Hematopoietic multipotent progenitor cell treated with erythropoietin and hydrocortisone succinate and interleukin-3 and kit ligand, for 6 days (in vitro differentiated cells): ENCODE measurements at regions not wholly inside any gene's neighbourhood (a gene's known extent, or its start where the extent isn't known, plus 50 kb on each side); places are given as distances from the start of the nearest gene placed in this dataset.

Experiments
- DNase-seq: peaks from one replicate; pipeline ENCODE4 v3.0.0-alpha.2; 2015

DNA sequence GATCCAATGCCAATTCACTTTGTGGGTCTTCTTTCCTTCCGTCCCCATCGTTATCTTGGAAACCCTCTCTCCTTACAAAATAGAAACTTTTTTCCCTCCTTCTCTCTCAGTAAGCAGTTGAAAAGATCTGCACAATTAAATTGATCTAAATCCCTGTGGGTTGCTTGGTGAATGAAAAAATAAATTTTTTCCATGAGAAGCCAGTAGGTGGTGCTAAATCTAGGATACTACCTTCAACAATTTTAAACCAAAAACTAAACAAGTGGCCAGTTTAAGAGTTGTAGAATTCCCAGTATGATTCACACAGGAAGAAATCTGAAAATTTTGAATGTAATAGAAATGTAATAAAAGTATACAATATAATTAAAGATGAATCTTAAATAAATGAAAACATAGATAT, 990.3 kb upstream of the ZNF722 start:
- peak; percentile 2 for DNase-seq

DNA sequence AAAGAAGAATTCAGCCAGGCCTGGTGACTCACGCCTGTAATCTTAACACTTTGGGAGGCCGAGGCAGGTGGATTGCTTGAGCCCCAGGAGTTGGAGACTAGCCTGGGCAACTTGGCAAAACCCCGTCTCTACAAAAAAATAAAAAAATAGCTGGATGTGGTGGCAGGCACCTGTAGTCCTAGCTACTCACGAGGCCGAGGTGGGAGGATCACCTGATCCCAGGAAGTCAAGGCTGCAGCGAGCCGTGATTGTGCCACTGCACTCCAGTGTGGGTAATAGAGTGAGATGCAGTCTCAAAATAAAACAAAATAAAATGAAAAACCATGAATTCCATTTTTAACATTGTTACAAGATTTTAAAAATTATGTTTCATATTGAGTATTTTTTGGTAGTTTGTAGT, 988.9 kb upstream of the ZNF722 start:
- no peak for DNase-seq

DNA sequence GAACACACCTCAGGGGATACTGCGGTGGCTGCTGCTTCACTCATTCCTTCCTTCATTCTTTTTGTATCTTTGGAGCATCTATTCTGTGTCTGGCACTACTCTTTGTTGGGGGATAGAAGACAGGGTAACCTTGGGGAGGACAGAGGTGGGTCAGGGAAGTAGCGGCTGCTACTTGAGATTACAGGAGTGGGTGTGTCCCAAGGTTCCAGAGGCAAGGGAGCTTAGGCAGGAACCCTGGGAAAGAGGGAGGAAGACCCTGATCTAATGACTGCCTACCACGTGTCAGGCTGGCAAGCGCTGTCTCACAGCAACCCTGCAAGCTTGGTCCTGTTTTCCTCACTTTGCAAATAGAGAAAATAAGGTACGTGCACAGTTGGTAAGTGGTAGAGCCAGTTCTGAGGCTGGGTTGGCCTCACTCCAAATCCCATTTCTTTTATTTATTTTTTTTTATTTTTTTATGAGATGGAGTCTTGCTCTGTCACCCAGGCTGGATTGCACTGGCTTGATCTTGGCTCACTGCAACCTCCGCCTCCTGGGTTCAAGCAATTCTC, 985.9 kb upstream of the ZNF722 start:
- DNase-seq: no peak

DNA sequence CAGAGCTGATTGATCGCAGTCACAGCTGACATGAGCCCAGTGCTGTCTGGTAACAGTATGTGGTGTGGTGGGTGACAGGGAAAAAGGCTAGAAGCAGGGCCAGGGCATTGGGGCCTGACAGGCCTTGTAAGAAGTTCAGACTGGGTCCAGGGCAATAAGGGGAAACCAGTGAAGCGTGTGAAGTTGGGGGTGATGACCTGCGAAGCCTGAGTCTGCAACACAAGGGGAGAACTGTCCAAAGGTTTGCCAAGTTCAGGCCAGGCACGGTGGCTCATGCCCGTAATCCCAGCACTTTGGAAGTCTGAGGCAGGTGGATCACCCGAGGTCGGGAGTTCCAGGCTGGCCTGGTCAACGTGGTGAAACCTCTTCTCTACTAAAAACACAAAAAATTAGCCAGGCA, 983.9 kb upstream of the ZNF722 start:
- DNase-seq: no peak

DNA sequence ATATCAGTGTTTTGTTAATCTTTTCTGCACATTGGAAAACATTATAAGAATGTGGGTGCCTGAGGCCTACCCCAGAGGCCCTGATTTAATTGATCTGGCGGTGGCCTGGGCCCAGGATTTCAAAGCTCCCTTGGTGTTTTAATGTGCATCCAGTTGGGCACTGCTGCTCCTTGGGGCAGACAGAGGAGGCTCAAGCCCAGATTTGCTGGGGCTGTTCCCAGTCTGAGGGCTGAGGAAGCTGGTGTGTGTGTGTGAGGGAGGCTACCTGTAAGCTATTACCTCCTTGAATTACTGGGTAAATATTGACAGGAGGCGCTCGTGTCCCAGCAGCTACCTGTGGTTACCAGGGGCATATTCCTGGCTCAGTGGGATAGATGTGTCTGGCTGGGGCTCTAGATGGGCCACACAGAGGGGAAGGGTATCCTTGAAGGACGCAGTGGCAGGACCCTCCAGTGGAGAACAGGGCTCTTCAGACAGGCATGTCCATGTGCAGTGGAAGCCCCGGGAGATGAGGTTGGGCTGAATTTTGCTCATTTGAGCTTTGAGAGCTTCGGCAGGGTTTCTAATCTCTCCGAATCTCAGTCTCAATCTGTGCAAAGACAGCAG, 975.4 kb upstream of the ZNF722 start:
- no peak for DNase-seq

DNA sequence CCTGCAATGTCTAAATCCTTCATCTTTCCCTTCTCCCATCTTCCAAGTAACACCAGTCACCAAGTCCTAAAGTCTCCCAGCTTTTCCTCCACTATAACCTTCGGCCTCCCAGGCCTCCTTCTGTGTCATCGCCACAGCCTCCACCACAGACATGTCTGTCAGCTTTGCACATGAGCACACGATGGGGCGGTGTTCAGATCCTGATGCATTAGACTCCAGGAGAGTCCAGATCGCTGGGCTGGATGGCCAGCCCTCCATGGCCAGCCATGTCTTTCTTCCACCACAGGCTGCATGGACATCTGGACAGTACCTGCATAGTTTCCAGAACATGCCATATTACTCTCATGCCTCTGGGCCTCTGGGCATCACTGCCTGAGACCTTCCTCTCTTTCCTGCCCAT, 974.2 kb upstream of the ZNF722 start:
- DNase-seq: no peak

DNA sequence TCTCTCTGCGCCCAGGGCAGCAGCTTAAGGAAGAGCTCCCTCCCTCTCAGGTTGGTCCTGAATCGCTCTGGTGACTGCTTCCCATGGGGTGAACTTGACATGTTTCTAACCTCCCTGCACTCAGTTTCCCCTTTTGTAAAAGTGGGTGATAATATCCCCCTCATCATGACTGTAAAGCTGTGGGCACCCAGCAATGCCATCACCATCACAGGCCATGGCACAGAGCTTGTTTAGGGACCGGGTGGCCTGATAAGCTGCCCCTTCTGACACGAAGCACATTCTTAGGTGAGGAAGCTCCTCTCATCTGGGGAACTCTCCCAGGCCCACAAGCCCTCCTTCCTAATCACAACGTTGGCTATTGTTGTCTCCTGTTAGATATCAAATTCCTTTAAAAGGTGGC, 972.8 kb upstream of the ZNF722 start:
- DNase-seq: no peak

DNA sequence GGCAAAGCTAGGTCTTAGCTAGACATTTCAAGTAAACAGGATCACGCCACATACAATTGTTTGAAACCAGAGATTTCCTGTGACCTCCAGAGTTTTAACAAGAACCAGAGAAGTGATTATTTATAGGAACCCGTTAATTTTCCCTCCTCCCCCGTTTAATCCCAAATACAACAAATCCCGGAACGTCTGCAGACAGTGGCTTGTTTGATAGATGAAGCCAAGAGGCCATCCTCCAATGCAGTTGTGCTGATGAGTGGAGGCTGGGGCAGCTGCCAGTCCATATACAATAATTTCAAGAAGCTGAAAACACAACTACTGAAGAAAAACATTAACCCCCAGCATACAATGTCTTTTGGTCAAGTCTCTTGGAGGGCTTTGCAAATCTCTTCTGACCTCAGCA, 971.6 kb upstream of the ZNF722 start:
- no peak for DNase-seq

DNA sequence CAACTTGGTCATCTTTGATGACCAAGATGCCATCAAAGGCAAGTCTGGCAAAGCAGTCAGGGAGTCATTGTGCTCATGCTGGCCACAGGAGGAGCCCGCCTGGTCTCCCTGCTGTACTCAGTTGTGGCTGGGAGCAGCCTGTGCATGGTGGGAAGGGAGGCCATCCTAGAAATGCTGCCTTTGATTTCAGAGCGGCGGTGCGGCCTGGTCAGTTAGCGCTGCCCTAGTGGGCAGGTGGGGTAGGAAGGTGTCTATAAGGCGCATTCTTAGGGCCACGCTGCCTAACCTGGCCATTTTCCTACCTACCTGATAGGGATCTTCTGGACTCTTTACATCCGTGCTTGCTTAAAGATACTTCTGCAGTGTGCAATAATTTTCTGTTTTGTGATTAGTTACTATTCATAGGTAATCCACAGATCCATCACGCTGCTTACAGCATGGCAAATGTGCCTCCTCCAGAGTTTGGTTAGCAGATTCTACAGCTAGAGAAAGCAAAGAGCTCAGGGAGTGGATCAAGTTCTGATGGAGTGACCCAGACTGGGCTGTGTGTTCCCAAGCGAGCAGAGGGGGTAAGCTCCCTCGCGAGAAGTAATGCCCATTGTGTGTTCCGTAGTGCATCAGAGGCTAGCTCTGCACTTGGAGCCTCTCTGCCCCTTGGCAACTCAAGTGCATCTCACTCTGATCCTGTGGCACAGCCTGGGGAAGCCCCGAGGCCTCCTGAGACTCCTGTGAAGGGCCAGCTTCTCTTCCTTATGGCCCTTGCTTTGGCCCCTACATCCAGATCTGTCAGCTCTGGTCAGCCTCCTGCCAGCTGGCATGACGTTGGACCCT, 970.1 kb upstream of the ZNF722 start:
- DNase-seq: no peak

DNA sequence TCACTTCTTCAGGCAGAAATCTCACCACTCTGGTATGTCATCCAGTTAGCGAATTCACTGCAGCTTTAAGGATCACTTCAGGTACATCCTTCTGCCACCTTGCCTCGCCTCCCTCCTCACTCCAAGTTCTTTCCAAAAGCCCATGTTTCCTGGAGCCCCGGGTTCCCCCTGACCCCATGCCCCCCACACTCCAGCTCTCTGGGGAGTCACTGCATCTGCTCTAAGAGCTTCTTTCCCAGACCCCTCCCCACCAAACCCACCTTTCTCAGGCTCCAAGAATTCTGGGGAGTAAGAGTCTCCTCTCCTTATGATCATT, 969.5 kb upstream of the ZNF722 start:
- DNase-seq: no peak

DNA sequence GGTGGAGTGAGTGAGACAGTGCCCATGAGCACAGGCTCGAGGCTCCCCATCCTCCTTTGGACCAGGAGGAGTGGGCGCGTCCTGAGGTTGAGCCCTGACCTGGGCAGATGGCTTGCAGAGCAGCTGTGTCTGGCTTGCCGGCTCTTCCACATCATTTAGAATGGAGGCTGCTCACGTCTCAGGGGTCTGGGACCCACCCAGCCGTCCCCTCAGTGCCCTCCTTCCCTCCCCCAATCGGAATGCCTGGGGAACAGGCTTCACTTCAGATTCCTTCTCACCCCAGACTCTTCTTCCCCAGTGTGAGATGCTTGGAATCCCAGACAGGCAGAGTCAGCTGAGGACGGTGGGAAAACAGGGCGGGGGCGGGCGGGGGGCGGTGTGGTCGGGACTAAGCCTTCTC, 968.6 kb upstream of the ZNF722 start:
- no peak for DNase-seq

DNA sequence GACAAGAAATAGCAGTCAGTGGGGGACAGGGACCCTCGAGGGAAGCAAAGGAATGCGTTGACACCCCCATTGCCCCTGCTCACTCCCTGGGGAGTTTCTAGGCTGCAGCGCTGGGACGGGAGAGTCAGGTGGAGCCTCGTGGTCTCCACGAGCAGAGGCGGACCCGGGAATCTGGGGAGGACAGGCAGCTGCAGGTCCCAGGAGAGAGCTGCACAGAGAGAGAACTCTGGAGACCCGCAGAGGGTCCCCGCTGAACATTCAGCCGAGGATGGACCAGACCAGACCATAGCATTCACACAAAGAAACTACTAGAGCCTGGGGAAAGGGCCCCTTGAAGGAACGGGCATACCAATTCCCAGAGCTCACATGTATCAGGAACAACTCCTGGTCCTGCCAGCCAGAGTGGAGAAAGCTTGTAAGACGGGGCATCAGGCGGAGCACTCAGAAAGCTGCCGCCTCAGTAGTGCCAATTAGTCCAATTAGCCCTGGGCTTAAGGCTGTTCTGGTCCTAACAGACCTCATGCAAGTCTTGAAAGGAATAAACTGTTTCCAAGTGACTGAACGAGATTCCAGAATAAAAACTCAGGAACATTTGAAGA, 966.7 kb upstream of the ZNF722 start:
- DNase-seq: no peak

DNA sequence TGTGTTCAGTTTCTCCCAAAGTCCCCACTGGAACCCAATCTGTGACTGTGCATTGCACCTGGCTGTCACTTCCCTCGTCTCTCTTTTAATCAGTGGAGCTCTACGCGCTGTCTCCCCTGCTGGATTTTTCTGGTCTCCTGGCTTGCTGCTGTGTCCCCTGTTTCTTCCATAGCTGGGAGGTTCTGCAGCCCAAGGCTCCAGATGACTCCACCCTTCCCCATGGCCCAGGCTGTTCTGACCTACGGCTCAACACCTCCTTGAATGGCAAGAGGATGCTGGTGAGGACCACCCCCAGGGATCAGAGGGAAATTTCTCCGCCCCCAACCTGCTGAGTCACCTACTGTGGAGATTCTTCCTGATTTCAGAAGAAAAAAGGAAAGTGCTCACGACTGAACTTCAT, 961.4 kb upstream of the ZNF722 start:
- no peak for DNase-seq

DNA sequence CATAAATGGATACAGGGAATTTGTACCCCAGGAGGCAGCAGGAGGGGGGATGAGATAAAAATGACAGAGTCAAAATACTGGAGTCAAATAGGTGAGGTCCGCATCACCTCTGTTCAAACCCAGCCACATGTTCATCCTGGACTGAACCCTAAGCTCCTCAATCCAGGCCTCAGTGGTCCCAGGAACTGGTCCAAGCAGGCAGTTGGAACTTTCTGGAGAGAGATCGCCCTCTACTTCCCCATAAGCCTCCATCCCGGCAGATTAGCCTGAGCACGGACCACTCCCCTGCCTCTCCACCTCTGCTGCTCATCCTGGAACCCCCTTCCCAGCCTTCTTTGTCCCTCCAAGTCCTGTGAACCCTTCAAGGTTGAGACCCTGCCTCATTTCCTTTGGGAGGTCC, 959.7 kb upstream of the ZNF722 start:
- DNase-seq: no peak

DNA sequence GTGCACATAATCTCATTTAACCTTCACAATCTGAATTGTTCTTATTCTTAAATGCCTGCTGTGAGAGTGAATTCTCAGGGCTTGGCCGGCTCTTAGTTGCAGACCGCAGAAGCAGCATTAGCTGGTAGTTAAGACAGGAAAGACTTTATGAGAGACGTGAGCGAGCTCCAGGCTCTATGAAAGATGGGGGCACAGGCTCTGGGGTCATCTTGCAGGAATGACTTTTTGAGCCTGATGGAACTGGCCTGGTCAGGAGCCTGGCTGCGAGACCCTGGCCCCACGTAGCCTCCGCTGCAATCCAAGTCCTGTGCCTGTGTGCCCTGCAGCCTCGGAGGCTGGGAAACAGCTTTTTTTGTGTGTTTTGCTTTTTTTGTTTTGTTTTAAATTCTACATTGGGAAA, 958.8 kb upstream of the ZNF722 start:
- no peak for DNase-seq

DNA sequence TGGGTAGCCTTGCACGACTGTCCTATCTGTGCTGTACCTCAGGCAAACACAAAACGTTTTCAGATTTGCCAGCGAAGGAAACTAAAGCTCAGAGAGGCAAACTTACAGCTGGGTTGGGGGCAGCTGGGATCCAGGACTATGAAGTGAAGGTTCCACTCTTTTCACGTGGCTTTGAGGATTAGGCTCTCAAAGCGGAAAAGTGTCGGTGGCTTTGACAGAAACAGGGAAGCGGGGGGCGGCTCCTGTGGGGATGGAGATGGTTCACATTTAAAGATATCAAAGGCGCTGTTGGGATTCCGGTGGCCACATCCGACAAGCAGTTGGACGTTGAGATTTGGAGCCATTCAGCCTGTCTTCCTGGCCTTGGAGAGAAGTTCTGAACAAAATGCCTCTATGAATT, 958.3 kb upstream of the ZNF722 start:
- DNase-seq: no peak

DNA sequence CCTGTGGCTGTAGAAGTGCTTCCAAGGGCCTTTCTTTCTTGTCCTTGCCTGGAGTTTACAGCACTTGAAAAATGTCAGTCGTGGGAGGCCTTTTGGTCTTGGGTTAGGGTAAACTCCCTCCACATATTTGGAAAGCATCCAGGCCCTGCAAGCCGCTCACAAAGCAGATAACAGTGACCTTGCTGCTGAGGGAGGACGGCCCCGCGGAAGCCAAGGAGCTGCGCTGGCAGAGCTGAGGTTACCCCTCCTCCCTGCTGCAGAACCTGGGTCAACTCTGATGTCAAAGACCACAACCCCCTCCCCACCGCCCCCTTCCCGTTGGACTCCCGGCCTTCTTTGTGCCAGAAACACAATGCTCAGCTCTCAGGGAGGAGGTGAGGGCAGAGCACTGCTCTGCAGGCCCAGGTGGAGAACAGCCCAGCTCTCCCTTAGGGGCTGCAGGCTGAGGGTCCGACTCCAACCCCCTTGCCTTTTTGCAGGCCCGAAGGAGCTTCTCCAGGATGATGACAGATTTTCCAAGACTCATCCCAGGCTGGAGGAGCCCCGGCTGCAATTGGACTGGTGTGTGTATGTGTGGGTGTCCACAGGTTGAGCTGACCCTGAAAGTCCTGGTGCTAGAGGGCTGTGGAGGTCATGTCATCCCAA, 957.6 kb upstream of the ZNF722 start:
- DNase-seq: no peak

DNA sequence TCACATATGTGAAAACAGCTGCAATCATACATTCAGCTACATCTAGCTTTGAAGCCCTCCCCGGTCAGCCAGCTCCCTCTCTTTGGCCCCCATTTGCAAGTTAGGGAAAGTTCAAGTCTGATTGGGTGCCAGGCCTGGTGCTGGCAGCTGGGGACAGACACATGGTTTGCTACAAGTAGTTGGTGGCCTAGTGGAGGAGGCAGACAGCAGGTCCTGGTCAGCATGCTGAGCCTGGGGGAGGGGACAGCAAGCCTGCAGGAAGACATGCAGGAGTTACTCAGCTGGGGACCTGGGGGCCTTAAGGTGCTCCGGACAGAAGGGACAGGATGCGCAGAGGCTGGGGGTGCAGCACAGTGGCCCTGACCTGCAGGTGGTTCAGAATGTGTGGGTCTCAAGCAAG, 956.9 kb upstream of the ZNF722 start:
- DNase-seq: no peak

DNA sequence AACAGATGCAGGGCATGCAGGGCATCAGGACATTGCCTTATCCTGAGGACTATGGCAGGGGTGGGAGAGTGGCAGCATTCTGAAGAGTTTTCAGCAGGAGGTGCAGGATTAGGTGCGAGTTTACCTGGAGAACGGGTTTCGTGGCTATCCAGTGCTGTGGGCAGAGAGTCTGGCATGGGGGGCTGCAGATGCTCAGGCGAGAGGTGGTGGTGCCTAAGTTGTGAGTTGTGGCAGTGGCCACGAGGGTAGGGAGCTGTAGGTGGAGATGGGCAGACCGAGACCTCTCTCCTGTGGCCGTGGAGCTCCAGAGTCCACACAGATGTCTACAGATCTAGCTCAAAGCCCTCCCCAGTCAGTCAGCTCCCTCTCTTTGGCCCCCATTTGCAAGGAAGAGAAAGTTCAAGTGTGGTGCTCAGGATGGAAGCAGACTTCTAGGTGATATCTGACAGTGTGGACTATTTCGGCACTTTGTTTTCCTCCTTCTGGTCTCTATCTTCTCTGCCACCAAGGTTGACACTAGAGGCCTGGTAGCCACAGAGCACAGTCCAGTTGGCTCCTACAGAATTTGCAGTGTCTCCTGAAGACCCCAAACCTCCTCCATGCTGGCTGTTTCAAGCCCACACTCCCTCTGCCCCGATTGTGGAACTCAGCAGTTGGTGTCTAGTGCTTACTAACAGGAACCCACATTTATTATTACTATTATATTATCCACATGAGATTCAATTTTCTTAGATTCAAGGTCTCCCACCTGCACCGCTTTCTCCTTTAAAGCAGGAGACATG, 955.7 kb upstream of the ZNF722 start:
- no peak for DNase-seq

DNA sequence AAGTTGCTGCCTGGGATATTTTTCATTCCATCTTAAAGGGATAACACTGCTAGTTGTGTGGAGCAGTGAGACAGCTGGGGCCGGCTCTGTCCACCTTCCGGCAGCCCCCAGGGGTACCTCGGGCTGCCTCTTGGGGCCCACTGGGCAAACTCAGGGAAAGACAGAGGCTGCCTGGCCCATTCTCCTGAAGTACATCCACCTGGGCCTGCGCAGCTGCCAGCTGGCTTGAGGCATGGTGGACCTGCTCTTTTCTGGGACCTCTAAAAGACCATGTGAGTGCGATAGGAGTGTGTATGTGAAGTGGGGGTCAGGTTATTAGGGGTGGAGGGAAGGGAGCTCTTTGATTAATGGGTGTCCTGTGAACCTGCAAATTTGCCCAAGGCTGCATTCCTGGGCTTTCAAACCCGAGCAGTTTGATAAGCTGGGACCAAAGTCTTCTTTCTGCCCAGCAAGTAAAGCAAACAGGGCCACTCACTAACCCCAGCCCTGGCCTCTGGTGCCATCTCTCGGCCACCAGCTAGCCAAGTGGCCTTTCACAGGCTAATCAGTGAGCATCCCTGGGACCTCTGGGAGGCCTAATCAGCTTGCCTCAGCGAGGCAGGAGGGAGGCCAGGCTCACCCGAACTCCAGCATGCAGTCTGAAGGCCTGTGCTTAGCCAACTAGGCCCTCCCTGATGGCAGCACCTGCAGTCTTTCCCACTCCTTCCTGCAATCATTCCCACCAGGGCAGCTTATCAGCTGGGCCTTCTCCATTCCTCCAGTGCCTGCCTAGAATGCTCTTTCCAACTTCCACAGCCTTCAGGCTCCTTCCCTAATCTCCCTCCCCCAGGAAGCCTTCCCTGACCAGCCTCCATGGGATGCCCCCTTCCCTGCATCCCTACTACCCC, 954.7 kb upstream of the ZNF722 start:
- no peak for DNase-seq

DNA sequence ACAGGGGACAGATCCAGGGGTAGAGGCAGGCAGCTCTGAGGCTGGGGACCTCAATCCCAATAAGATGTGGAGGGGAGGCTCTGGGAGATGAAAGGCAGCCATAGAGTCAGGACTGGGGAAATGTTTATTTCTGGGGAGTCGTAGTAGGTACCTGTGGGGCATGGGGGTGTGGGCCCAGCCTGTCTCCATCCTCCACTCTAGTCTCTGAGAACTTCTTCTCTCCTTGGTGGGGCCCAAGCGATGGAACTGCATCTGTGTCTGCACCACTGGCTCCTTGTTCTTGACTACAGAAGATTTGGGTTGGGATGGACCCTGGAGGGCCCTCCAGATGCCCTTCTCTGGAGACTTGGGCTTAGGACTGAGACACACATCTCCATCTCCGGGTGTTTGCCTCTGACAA, 953.9 kb upstream of the ZNF722 start:
- no peak for DNase-seq

DNA sequence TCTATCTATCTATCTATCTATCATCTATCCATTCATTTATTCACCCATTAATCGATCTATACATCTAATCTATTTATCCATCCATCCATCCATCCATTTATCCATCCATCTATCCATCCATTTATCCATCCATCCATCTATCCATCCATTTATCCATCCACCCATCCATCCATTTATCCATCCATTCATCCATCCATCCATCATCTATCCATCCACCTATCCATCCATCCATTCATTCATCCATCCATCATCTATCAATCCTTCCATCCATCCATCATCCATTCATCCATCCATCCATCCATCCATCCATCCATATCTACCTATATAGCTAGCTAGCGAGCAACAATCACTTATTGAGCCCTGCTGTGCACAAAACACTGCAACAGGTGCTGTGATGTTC, 953.1 kb upstream of the ZNF722 start:
- DNase-seq: no peak
